HG02885 (cell line): ENCODE measurements at regions not wholly inside any gene's neighbourhood (a gene's known extent, or its start where the extent isn't known, plus 50 kb on each side); places are given as distances from the start of the nearest gene placed in this dataset.
"Not testable (repeated sequence)": the region's sequence is repeated elsewhere in the genome, so short reads cannot be mapped to it uniquely, and the experiment has no call there.

Experiments used
- ATAC-seq: cut with Tn5 transposase; IDR thresholded peaks from one replicate; pipeline ENCODE4 v1.9.1; 2021; ENCODE audit warnings: mild to moderate bottlenecking; ENCODE audit not compliant: unreplicated experiment, poor library complexity

DNA sequence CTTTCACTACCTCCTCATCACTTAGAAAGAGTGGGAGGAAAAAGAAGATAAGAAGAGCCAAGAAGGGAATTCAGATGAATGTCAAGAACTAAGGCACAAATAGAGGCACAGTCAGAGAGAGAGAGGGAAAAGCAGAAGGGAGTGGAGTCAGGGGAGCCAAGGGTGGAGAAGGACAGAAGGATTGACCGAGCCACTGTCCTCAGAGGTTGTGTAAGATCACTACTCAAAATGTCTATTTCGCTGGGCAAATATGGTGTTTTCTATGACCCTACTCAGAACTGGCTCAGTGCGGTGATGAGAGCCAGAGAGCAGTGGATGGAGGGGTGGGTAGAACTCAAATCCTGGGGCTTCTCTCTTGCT, 139.2 kb upstream of the HS3ST2 start:
- ATAC-seq, result no peak

DNA sequence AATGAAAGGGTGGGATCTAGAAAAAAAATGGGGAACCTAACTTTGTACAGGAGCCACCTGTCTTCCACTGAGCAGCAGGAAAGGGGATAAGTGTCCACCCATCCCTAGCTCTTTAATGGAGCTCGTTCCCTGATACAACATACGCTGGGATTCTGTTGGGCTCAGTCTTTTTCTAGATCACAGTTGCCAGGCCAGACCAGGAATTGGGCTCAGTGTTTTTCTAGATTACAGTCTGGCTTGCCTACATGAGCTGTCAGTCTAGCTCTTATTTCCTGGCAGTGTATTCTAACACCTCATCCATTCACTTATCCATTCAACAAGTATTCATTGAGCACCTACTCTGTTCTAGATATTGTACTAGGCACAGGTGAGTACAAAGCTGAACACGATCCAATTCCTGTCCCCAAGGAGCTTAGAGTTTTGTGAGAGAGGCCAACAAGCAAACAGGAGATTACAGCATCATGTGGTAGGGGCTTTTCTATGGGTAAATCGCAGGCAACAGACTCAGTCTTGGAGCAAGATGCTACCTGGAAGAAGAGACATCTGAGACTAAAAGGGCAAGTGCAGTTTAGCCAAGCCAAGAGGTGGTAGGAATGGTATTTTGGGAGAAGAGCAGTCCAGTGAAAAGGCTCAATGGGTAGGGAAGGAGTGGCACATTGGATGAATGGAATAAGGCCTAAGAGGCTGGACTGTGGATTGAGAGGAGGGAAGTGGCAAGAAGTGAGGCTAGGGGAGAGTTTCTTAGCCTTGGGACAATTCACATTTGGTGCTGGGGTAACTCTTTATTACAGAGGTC, 138.0 kb upstream of the HS3ST2 start:
- no peak for ATAC-seq

DNA sequence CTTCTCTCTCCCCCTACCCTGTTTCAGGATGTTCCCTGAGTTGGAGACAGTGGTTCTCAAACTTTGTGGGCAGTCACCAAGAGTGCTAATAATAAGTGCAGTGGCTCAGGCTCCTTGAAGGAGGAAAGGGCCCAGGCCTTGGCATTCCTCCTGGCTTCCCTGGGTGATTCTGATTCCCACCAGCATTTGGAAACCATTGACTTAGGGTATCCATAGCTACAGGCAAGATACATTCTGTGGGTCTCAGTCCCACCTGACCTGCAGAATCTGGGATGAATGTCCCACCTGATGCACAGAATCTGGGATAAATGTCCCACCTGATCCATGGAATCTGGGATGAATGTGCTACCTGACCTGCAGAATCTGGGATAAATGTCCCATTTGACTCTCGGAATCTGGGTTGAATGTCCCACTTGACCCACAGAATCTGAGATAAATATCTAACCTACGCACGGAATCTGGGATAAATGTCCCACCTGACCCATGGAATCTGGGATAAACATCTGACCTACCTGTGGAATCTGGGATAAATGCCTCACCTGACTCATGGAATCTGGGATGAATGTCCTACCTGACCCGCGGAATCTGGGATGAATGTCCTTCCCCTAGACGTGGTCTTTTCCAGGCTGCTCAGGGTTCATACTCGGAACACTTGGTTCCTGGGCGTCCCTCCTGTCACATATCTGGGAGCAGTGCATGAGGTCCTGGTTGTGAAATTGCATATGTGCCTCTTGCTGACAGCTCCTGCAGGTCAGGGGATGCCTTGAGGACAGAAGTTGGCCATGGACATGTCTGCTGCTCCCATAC, 136.7 kb upstream of the HS3ST2 start:
- no peak for ATAC-seq

- ATAC-seq, result no peak
Measured at GRCh38 chr16:22678311-22678710, 135.7 kb upstream of the HS3ST2 start.

- no peak for ATAC-seq
Measured at GRCh38 chr16:22681554-22682291, 132.2 kb upstream of the HS3ST2 start.

- ATAC-seq, result no peak
Measured at GRCh38 chr16:22683258-22683657, 130.7 kb upstream of the HS3ST2 start.

DNA sequence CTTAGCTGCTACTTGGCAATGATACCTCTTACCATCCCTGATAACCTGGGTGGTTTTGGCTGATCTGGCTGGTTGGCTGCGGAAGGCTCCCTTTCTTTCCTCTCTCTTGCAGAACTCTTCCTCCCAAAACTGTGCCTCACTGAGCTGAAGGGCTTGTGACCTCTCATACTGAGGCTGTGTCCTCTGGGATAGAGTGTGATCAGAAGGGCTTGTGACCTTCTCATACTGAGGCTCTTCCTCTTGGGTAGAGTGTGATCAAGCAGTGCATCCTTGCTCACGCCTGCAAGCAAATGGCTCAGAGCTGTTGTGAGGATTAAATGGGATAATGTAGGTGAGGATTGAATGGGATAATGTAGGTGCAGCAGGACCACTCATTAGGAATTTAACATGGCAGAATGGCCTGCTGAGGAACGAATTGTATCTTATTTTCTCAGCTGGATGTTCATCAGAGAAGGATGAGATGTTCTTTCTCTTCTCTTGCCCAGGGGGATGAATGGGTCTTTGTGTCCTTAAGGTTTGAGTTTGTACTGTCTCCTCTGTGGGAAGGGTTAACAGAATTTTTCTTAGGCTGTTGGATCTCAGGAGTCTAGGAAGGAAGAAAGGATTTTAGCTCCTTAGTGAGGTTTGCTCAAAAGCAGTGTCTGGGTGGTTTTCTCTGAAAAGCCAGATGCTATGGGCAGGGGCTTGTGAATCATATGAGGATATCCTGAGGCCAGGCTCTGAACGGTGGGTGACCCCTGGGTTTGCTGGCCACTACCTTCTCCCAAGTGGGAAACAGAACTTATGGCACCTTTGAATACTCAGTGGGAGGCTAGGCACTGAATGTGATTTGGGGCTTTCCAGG, 130.0 kb upstream of the HS3ST2 start:
- no peak for ATAC-seq

DNA sequence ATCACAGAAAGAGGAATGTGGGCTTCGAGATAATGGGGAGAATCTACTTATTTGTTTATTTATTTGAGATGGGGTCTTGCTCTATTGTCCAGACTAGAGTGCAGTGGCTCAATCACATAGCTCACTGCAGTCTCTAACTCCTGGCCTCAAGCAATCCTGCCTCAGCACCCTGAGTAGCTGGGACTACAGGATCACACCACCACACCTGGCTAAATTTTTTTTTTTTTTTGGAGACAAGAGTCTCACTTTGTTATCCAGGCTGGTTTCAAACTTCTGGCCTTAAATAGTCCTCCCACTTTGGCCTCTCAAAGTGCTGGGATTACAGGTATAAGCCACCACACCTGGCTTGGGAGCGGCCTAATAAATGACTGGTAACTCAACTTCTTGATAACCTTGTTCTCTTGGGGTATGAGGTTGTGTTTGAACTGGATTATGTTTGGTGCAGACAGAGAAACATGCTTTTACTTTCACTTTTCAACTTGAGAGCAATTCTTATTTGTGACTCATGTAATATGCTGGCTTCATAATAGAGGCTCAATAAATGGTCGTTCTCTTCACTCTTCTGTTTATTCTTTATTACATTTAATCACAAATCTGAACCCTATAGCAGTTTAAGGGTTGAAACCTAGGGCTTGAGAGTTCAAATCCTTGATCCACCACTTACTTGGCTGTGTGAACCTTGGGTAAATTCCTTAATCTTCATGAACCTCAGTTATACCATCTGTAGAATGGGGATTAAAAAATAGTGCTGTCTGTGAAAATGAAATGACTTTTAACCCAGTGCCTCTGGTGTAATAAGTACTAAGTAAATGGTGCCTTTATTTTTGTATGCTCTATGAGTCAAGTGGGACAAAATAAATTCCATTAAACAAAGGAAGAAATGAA, 129.1 kb upstream of the HS3ST2 start:
- no peak for ATAC-seq

DNA sequence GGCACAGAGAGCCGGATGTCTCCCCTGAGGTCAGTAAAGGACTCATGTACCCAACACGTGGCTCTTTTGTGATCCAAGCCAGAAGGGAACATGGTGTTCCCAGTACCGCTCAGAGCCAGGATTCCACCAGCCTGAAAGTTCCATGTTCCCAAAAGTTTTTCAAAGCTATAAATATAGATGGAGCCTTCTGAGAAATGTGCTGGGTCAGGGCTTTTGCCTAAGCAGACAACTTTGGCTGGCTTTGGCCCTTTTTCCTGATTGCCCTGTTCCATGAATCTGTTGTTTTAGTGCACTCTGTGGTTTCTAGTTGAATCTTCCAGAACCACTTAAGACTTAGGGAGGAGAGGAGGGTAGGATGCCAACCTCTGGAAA, 128.5 kb upstream of the HS3ST2 start:
- ATAC-seq, result no peak

DNA sequence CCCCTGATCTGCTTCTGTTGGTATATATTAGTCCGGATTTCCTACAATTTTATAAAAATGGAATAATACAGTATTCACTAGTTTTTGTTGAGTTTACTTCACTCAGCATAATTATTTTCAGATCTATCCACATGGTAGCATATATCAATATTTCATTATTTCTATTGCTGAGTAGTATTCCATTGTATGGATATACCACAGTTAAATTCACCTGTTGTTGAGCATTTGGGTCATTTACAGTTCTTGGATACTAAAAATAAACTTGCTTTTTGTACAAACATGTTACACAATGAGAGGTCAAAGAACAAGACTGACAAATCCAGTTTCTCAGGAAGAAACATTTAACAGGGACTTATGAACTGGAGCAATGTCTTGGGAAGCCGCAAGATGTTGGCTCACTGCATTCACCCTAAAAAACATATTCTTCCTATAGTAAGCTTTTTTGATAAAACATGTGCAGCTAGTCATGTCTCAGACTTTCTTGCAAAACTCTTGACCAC, 126.9 kb upstream of the HS3ST2 start:
- ATAC-seq, result no peak

GRCh38 chr16:22688463-22688862, 125.5 kb upstream of the HS3ST2 start:
- ATAC-seq, result no peak

- ATAC-seq, result no peak
Measured at GRCh38 chr16:22688930-22689329, 125.0 kb upstream of the HS3ST2 start.

GRCh38 chr16:22691335-22691734, 122.6 kb upstream of the HS3ST2 start:
- ATAC-seq, result no peak

GRCh38 chr16:22692034-22692433, 121.9 kb upstream of the HS3ST2 start:
- ATAC-seq, result no peak

- no peak for ATAC-seq
Measured at GRCh38 chr16:22692916-22693637, 120.9 kb upstream of the HS3ST2 start.

- no peak for ATAC-seq
Measured at GRCh38 chr16:22693638-22694340, 120.2 kb upstream of the HS3ST2 start.

DNA sequence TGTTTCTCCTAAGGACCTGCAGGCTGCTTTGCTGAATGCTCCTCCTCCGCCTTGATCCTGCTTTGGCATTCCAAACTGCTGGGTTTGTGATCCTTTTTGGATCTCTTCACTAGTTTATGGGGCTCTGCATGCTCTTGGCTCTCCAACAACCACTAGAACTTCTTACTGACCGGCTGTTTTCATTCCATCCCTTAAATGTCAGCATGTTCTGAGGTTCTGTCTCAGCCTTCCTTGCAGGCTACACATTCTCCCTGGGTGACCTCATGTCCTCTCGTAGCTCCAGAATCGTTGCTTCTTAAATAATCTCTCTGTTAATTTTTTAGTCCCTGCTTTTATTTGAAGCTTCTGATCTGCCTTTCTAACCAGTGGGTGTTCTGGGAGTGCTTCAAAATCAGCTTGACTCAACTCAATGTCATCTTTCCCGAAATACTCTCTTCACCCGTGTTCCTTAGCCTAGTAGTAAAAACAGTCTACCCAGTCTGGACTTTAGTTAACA, 119.0 kb upstream of the HS3ST2 start:
- no peak for ATAC-seq

DNA sequence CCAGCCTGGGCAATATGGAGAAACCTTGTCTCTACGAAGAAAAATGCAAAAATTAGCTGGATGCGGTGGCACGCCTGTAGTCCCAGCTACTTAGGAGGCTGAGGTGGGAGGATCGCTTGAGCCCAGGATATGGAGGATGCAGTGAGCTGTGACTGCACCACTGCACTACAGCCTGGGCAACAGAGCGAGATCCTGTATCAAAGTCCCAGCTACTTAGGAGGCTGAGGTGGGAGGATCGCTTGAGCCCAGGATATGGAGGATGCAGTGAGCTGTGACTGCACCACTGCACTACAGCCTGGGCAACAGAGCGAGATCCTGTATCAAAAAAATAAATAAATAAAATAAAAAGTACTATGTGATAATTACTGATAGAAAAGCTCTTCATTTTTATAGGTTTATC, 118.2 kb upstream of the HS3ST2 start:
- not testable (repeated sequence) for ATAC-seq
